ENCODE measurements at regions not wholly inside any gene's neighbourhood (a gene's known extent, or its start where the extent isn't known, plus 50 kb on each side); places are given as distances from the start of the nearest gene placed in this dataset.

- no peak overlapping the region for H3K27ac Mint-ChIP-seq
- WGBS, 2 experiments (ENCODE audit: insufficient coverage in 1 of 2, insufficient read length in 1 of 2), result 90 to 100% methylated on average over 3 to 4 of the region's 4 CpGs
These were observed 223.2 kb downstream of the PRL start for GRCh38 chr6:22073516-22074198.

DNA sequence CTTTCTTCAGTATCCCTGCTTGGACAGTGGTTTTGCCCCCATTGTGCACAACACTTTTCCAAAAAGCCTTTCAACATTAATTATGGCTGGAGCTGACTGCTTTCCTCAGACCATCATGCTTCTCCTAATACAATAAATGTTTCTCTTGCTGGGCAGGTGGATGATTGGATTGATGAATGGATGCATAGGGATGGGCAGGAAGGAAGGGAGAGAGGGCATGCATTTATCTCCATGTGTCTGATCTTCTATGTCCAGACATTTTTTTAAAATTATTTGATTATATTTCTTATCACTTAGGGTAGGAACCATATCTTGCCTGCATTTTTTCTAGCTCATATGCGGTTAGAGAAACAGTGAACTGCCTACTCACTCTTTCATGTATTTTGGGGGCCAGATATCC is 218.5 kb downstream of the PRL start:
- Mint-ChIP-seq H3K27ac (peak overlapping the region; percentile 45), H3K4me3 (no peak overlapping the region), H3K36me3 (ENCODE audit: low read depth) (peaks cover 25% of the 10 kb centered on the region), H3K27me3 (ENCODE audit: insufficient read depth) (no peaks in the 10 kb centered on the region), H3K4me1 (peaks cover 12% of the 10 kb centered on the region), H3K9me3 (peaks cover 3% of the 10 kb centered on the region)
- DNase-seq, result no peak
- Histone ChIP-seq H3K4me3 (ENCODE audit: low read length) (no peak overlapping the region), H3K27me3 (ENCODE audit: control insufficient read depth, insufficient read depth, low read length, poor library complexity, severe bottlenecking) (no peaks in the 10 kb centered on the region), H3K9ac (ENCODE audit: extremely low read depth, low read length, poor library complexity, severe bottlenecking) (no peak overlapping the region), H3K9me3 (ENCODE audit: control insufficient read depth, low read length) (peaks cover 11% of the 10 kb centered on the region), H3K4me1 (ENCODE audit: control insufficient read depth, insufficient read depth, low read length) (no peaks in the 10 kb centered on the region), H3K36me3 (ENCODE audit: control insufficient read depth, insufficient read depth, low read length) (peaks cover 45% of the 10 kb centered on the region), H3K27ac (ENCODE audit: low read depth, low read length) (no peak overlapping the region)
- WGBS, 2 experiments (ENCODE audit: insufficient coverage in 1 of 2, insufficient read length in 1 of 2), result 100% methylated on average over 1 of the region's 1 CpG
- TF ChIP-seq CTCF (conservative IDR thresholded peaks at IDR 0.05), result no peak

More at GRCh38 chr6:22073516-22074198, 223.2 kb downstream of the PRL start:
- H3K36me3 Mint-ChIP-seq (ENCODE audit: low read depth), result peaks cover 31% of the 10 kb centered on the region
- peaks cover 13% of the 10 kb centered on the region for H3K4me1 Mint-ChIP-seq
- H3K9me3 Mint-ChIP-seq, result peaks cover 3% of the 10 kb centered on the region
- no peaks in the 10 kb centered on the region for H3K27me3 Mint-ChIP-seq (ENCODE audit: insufficient read depth)
- Histone ChIP-seq H3K4me3 (ENCODE audit: low read length) (no peak overlapping the region), H3K36me3 (ENCODE audit: control insufficient read depth, insufficient read depth, low read length) (peaks cover 52% of the 10 kb centered on the region), H3K27ac (ENCODE audit: low read depth, low read length) (no peak overlapping the region), H3K27me3 (ENCODE audit: control insufficient read depth, insufficient read depth, low read length, poor library complexity, severe bottlenecking) (no peaks in the 10 kb centered on the region), H3K4me1 (ENCODE audit: control insufficient read depth, insufficient read depth, low read length) (no peaks in the 10 kb centered on the region), H3K9me3 (ENCODE audit: control insufficient read depth, low read length) (peaks cover 16% of the 10 kb centered on the region), H3K9ac (ENCODE audit: extremely low read depth, low read length, poor library complexity, severe bottlenecking) (no peak overlapping the region)
- TF ChIP-seq CTCF (conservative IDR thresholded peaks at IDR 0.05), result no peak
- no peak for DNase-seq
- H3K4me3 Mint-ChIP-seq, result no peak overlapping the region

DNA sequence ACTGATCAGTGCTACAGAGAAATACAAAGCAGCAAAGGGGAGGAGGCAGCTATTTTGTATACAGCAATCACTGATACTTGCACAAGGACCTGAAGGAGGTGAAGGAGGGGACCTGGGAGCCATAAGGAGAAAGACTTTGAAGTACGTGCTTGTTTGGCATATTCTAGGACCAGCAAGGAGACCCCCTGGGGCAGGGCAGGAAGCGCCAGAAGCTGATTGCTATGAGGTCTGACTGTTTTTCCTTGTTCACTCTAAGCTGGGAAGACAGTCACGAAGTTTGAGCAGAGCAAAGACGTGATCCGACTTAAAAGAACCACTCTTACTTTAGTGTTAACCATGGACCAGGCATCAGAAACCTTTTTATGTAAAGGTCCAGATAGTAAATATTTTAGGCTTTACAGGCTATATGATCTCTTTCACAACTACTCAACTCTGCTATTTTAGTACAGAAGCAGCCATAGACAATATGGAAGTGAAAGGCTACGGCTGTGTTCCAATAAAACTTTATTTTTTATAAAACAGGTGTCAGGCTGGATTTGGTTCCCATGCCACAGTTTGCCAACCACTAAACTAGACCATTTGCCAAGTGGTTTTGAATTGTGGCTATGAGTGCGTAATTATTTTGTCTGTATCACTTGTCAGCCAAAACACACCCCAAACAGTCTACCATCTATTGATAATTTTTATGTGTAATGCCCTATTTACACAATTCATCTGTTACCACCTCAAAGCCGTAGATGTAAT is 217.9 kb downstream of the PRL start:
- Histone ChIP-seq H3K4me3 (ENCODE audit: low read length) (no peak overlapping the region), H3K9me3 (ENCODE audit: control insufficient read depth, low read length) (peaks cover 10% of the 10 kb centered on the region), H3K27ac (ENCODE audit: low read depth, low read length) (no peak overlapping the region), H3K4me1 (ENCODE audit: control insufficient read depth, insufficient read depth, low read length) (no peaks in the 10 kb centered on the region), H3K36me3 (ENCODE audit: control insufficient read depth, insufficient read depth, low read length) (peaks cover 47% of the 10 kb centered on the region), H3K27me3 (ENCODE audit: control insufficient read depth, insufficient read depth, low read length, poor library complexity, severe bottlenecking) (no peaks in the 10 kb centered on the region), H3K9ac (ENCODE audit: extremely low read depth, low read length, poor library complexity, severe bottlenecking) (no peak overlapping the region)
- Mint-ChIP-seq H3K4me3 (no peak overlapping the region), H3K4me1 (peaks cover 12% of the 10 kb centered on the region), H3K27me3 (ENCODE audit: insufficient read depth) (no peaks in the 10 kb centered on the region), H3K9me3 (peaks cover 3% of the 10 kb centered on the region), H3K27ac (peak overlapping the region; percentile 45), H3K36me3 (ENCODE audit: low read depth) (peaks cover 26% of the 10 kb centered on the region)
- TF ChIP-seq CTCF (conservative IDR thresholded peaks at IDR 0.05), result no peak
- peak; percentile 78 for DNase-seq
- WGBS, 2 experiments (ENCODE audit: insufficient coverage in 1 of 2, insufficient read length in 1 of 2), result 60 to 83% methylated on average over 5 to 8 of the region's 8 CpGs

All from endodermal cell (in vitro differentiated cells).